Right lung (tissue), 2 donors: ENCODE measurements at regions not wholly inside any gene's neighbourhood (a gene's known extent, or its start where the extent isn't known, plus 50 kb on each side); places are given as distances from the start of the nearest gene placed in this dataset.
A peak's percentile ranks its signal among the peaks of the same experiment; 100 is the strongest.
"Not testable (repeated sequence)": the region's sequence is repeated elsewhere in the genome, so short reads cannot be mapped to it uniquely, and the experiment has no call there.

ENCODE experiments used
- DNase-seq, 2 donors: peaks; one replicate each; pipeline ENCODE4 v3.0.0-alpha.2; 2013

DNA sequence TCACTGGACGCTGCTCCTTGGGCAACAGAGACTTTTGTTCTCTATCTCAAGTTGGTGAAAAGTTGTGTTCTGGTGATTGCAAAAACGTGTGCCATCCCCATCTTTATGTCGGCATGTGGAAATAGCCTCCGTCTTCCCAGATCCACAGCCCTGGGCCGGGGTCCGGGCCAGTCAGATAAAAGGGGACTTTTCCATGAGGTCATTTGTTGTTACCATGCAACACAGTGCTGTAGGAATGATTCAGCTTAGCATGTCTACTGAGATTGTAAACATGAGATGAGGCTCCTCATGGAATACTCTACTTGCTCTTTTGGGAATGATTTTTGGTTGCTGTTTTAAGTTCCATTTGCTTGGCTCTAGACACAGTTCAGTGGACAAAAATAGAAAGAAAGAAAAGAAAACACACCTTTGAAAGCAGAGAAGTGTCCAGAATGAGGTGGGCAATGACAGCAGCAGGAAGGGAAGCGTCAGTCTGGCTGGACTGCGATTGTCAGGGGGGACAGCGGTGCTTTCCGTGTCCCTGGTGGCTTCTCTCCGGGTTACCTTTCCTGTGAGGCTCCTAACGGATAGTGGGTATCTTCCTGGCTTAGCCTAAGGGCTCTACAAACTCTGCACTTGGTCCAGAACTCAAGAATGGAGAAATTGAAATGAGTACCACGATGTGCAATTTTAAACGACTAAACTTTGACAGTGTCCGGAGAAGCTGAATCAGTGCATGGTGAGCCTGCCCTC is 91.6 kb downstream of the TEX29 start:
- no peak for DNase-seq

DNA sequence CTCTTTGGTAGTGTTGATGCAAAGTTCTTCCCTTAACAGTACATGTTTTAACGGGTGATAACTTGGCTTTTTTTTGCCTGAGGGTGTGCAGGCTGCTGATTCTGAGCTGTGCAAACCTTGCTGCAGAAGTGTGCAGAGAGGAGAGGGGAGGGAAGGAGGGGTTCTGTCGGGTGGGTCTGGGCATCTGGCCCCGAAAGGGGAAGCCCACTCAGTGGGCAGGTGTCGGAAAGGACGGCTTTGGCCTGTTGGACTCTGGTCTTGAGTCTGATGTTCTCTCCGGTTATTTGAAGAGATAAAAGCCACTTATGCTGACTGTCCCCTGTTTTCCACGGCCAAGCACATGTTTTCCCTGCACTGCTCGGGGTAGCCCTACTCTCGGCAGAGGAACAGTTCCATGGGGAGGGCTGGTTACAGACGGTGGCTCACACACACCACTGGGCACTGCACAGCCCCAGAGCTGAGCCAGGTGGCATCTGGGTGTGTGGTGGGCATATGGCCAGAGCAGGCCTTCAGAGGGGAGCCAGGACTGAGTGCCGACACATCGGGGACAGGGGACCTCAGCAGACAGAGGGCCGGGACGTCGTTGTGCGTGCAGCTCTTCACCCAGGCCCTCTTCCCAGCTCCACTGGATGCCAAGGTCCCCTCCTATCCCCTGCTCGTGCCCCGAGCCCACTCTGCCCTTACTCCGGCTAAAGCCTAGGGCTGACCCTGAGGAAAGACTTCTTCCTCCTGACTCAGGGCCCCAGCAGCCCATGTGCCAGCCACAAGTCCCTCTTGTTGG is 93.2 kb downstream of the TEX29 start:
- no peak for DNase-seq

- no peak for DNase-seq
Observed at GRCh38 chr13:111414341-111414740, 93.9 kb downstream of the TEX29 start.

DNA sequence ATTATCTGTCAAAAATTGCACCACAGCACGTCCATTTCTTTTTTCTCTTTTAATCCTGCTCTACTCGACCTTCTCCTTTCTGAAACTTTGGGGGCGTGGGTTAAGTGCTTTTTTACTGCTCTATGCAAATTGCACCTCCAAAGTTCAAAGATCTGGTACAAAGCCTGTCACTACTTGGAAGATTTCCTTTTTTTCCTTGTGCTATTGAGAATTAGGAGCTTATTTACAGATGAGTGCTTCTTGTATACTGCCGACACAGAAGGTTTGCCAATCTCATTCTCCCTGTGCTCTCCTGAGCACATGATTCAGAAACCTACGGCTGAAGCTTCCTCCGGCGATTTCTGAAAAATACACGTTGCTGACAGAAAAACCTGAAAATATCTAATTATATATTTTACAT is 94.8 kb downstream of the TEX29 start:
- DNase-seq = no peak

DNA sequence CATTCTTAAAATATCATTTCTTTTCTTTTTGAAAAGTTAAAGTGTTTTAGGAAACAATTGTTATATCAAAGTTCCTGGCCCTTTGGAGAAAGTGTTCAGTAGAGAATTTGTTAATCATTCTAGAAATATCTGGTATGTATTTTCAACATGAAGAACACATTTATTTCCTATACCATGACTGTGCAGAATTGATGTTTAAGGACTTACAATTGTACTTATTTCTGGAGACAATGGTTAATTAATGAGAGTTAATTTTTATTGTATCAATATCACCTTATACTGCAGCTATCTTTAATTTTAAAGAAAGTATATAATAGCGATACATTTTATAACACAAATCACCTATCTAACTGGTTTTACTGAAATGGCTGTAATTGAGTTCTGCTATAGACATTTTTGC is 95.3 kb downstream of the TEX29 start:
- no peak for DNase-seq

DNA sequence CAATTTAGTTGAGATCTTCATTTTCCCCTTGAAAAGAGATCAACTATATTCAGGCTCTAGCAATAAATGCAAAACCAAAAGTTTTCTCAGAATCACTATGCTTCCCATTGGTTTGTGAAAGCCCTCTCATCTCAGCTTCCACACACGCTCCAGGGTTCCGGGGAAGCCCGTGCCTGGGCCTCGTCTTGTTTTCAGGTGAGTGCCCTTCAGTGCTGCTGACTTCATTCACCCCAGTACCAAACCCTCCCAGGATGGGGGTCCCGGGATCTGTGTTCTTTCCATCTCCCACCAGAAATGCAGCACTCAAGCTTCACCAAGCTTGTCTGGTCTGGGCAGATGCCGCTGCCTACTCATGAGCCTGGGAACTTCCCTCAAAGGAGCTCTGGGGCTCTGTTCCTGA is 97.7 kb downstream of the TEX29 start:
- no peak for DNase-seq

GRCh38 chr13:111420113-111420876 is 99.9 kb downstream of the TEX29 start:
- DNase-seq = no peak

- DNase-seq = no peak
Observed at GRCh38 chr13:111421216-111421615, 100.8 kb downstream of the TEX29 start.

DNA sequence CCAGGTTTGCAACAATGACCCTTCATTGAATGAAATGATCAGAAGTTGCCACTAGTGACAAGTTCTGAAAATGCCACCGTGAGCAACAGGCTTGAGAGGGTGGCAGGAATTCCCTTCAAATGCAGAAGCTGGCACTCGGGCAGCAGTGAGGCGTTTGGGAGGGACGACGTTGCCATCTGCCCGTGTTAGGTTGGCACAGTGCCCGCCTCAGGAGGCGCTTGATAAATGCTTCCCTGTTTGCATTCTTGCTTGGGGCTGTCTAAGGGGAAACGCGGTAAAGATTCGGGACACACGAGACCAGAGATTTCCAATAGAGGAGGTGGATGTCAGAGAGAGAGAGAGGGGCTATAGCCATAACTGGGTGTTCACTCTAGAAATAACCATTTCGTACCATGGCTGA is 101.9 kb downstream of the TEX29 start:
- DNase-seq = no peak

DNA sequence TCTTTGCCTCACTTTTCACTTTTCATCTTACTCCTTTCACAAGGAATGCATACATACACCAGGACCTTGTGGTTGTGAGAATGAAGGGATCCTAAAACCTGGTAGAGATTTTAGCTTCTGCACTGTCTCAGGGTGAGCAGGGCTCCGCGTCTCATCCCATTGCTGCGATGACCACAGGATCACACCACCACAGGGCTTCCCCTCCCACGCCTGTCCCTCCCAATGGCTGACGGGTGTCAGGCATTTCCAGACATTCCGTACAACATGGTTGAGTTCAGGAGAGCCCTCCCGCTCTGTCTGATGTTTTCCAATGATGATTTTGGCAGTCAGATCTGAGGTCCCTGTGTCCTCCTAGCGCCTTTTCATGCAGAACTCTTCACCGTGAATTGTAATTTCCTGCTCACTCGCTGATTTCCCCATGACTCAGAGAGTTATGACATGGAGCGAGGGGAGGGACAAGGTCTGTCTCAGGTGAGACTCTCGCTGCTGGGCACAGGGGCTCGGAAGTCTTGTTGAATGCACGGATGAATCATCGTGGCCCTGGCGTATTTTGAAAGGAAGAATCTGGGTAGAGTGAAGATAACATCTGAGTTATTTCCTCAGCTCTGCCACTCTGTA is 102.8 kb downstream of the TEX29 start:
- no peak for DNase-seq

DNA sequence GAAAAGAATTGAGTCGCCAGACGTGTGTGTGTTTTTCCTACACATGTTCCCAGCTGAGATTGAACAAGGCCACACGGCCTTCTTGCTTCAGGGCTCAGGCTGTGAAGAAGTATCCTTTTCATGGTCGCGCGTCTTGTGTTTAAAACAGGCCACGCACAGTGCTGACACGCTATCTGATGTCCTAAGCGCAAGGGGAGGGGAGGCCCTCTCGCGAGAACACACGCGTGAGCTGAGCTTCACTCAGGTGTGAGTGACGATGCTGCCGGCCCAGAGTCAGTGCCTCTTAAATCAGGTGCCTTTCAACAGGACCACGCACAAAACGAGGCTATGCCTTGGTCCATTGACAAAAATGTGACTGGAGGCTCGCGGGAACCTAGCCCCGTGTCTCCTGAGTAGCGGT is 103.7 kb downstream of the TEX29 start:
- no peak for DNase-seq

DNA sequence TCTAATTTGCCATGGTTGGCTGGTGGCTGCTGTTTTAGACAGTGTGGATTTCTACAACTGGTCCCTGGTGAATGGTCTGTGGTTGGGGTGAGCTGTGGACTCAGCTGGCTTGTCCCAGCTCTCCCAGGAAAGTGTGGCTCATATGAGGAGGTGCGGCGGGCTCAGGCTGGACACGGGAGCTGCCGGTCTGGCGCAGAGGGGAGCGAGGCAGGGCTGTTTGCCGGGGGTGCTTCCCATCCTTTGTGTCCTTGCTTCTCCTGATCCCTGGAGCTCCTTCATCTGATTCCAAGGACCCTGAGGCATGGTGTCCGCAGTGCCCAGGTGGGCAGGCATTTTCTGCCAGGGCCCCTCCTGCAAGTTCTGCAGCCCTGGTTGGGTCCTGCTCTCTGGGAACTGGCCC is 104.9 kb downstream of the TEX29 start:
- DNase-seq = no peak

DNA sequence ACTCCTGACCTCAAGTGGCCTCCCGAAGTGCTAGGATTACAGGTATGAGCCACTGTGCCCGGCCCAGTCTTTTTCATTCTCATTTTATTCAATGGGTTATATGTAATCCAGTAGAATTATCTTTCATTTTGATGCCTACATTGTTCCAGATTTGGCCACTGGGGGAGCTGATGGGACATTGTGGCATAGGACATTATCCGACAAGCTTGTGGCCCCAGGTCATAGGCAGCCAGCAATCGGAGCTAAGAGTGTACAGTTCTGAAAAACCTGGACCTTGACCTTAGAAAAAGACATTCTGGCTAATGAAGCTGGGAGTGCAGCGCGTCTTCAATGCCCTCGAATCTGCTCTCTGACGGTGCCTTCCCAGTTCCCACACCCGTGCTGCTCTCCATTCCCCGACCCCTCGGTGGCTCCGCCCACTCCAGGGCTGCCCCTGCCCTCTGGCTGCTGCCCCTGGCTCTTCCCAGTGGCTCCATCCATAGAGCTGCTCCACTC is 108.7 kb downstream of the TEX29 start:
- DNase-seq = peak in 1 of 2 donors; percentile 11

GRCh38 chr13:111431206-111431605 is 110.8 kb downstream of the TEX29 start:
- DNase-seq = no peak

DNA sequence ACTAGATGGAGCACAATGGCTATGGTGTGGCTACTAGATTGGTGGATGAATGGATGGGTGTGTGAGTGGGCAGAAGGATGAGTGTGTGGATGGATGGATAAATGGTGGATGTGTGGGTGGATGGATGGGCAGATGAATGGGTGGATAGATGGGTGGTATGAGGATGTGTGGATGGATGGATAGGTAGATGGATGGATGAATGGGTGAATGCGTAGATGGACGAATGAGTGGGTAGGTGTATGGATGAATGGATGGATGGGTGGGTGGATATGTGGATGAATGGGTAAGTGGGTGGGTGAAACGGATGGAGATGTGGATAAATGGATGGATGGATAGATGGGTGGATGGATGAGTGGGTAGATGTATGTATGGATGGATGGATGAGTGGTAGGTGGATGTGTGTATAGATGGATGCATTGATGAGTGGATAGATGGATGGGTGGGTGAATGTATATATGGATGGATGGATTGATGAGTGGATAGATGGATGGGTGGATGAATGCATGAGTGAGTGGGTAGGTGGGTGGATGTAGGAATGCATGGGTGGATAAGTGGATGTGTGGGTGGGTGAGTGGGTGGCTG is 114.2 kb downstream of the TEX29 start:
- DNase-seq = no peak

- DNase-seq = no peak
Observed at GRCh38 chr13:111436446-111436845, 116.0 kb downstream of the TEX29 start.

- no peak for DNase-seq
Observed at GRCh38 chr13:111437417-111437816, 117.0 kb downstream of the TEX29 start.

DNA sequence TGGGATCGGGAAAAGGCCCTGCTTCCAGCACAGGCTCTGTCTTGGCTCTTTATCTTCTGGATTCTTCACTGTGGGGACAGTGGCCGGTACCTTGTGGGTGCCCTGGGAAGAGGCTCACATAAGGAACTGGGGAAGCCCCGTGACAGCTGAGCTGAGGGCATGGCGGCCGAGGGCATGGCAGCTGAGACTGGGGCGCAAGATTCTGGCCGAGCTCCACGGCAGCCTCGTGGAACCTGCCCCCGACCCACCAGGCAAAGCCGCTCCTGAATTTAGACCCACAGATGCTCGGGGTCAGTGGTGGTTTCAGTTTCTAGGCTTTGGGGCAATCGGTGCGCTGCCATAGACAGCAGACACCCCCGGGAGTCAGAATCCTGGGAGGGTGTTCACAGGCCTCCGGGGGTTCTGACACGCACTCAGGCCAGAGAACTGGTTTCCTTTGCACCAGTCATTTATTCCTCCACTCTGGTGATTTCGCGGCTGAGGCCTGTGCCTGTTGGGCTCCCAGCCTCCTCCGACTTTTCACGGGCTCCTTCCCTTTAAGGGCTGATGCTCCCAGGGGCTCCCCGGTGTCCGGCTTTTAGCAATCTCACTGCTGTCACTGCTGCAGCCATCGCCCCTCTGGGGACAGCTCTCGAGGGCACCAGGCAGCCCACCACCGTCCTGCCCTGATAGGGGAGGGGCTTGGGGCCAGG is 117.6 kb downstream of the TEX29 start:
- no peak for DNase-seq

GRCh38 chr13:111440492-111440891 is 120.0 kb downstream of the TEX29 start:
- not testable (repeated sequence) for DNase-seq

GRCh38 chr13:111443981-111444380 is 123.5 kb downstream of the TEX29 start:
- DNase-seq = no peak

DNA sequence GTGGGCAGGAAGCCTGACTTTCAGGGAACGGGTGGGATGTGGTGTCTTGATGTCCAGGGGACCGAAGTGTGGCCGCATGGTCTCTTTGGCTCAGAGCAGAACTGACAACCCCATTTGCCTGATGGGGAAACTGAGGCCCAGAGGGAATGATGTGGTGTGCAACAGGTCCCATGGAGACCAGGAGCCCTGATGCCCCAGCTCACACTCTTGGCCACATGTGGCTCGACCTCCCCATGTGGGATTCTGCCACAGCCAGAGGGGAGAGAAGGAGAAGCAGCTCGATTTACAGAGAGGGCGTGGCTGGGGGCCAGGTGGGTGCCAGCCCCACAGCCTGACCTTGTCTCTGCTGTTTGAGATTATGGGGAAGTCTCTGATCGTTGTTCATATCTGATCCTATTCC is 128.1 kb downstream of the TEX29 start:
- DNase-seq = no peak
